ENCODE measurements at regions not wholly inside any gene's neighbourhood (a gene's known extent, or its start where the extent isn't known, plus 50 kb on each side); places are given as distances from the start of the nearest gene placed in this dataset.

Small RNAs in the stretch of these regions (small RNA-seq; reads per million reads assigned to genes)
- gene MIR4418 = 0 reads per million in 4 donors
